ENCODE measurements at regions not wholly inside any gene's neighbourhood (a gene's known extent, or its start where the extent isn't known, plus 50 kb on each side); places are given as distances from the start of the nearest gene placed in this dataset.
A peak's percentile ranks its signal among the peaks of the same experiment; 100 is the strongest.

DNA sequence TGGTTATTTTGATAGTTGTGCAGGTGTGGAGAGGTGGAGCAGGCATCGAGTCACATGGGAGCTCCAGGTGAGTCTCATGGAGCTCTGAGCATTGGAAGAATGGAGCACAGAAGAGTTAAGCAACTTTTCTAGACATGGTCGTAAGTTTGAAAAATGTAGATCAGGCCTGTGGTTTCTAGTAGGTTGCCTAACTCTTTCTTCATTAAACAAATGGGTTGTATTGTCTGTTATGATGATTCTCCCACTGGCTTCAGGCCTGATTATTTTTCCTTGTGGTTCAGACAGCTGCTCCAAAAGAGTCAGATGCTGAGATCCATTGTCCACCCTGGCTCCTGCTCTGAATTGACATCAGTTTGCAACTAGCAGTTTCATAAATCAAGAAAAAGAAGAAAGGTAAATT is 80.3 kb upstream of the RPS23 start:
- DNase-seq (ENCODE audit: low read depth) = no peak

- DNase-seq (ENCODE audit: low read depth) = peak; percentile 61
Measured at GRCh38 chr5:82356808-82357671, 78.9 kb upstream of the RPS23 start.

GRCh38 chr5:82356021-82356420 is 77.9 kb upstream of the RPS23 start:
- DNase-seq (ENCODE audit: low read depth) = no peak

DNA sequence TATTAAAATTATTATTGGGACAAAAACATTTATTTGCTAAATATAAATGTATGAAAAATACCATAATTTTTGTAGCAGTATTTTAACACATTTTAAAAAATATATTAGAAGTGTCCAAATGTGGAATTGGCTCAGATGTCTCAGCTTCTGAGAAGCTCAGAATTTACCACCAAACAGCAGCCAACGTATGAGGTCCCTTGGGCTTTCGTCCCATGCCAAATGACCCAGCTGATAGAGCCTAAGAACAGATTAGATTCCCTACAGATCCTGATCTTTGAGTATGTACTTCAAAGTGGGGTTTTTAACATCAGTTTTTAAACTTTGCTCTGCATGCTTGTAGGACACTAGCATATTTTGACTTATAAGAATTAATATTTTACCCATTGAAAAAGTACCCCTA is 77.3 kb upstream of the RPS23 start:
- DNase-seq (ENCODE audit: low read depth) = no peak

DNA sequence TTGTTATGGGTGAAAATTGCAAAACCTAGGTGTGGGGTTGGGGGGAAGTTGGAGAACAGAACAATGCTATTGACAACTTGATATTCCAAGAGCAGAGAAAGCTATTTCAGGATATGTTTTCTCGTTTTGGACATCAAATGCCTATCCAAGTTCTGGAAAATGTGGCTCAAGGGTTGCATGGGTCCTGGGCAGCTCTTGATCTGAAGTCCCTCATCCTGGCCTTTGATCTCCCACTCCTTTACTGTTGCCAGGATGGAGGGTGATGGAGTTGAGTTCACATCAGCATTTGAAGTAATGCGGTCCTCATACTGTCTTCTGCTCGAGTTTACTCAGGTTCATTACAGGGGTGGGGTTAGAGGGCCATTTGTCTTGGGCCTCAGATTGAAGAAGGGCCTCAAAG is 76.9 kb upstream of the RPS23 start:
- no peak for DNase-seq (ENCODE audit: low read depth)

DNA sequence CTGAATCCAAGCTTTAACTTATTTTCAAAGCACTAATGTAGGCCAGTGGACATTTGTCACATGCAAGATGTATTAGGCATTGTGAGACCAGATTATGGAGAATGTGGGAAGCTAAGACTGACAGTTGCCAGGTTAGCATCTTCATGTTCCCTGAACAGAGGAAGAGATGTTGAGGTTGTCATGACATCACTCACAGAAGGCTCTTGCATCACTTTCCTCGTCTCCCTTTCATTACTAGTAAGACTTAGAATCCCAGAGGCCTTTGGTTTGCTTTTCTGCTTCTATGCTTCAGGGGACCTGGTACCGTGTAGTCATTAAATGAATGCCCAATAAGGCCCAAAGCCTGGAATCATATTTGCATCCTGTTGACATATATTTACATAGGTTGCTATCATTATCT is 76.4 kb upstream of the RPS23 start:
- DNase-seq (ENCODE audit: low read depth) = no peak

GRCh38 chr5:82353522-82353921 is 75.4 kb upstream of the RPS23 start:
- no peak for DNase-seq (ENCODE audit: low read depth)

DNA sequence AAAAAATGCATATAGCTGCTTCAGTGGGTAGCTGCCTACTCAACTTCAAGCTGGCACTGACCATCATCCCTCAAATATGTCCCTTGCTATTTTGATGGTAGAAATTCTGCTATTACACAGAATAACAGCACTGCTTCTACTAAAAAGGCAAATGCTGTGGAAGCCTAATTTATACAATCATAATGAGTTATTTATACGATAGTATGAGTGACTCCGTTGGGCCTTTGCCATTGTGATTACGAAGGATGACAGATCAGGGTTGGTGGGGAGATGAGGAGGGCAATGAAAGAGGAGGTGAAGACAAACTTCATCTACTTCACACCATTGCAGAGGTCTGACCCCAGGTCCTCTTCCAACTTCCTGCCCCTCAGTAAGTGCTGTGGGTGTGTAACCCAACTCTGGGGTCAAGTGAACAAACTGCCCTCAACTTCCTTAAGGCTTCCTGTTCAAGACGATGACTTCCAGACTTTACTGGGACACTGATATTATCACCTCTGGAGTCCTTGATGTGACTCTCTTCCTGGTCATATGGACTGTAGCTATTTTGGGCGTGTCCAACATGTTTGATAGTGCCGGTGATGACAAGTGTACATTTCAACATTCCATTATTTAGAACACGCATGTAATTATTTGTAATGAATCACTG is 74.1 kb upstream of the RPS23 start:
- no peak for DNase-seq (ENCODE audit: low read depth)

DNA sequence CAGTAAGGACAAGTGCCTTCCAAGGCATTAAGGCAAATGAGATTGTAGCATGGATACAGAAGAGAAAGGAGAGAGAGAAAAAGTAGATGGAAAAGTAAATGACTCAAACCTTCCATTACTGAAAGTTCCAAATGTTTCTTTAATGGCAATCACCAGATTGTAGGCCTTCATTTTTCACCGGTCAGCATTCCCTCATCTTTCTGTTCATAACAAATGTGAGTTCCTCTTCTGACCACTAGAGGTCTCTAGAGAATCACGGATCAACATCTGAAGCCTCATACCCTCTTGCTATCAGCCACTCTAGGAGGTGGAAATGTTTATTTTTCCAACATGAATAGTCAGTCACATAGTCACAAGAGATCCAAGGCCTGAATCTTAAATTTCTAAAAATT is 73.6 kb upstream of the RPS23 start:
- no peak for DNase-seq (ENCODE audit: low read depth)

- no peak for DNase-seq (ENCODE audit: low read depth)
Measured at GRCh38 chr5:82351297-82351696, 73.1 kb upstream of the RPS23 start.

- no peak for DNase-seq (ENCODE audit: low read depth)
Measured at GRCh38 chr5:82349652-82350051, 71.5 kb upstream of the RPS23 start.

DNA sequence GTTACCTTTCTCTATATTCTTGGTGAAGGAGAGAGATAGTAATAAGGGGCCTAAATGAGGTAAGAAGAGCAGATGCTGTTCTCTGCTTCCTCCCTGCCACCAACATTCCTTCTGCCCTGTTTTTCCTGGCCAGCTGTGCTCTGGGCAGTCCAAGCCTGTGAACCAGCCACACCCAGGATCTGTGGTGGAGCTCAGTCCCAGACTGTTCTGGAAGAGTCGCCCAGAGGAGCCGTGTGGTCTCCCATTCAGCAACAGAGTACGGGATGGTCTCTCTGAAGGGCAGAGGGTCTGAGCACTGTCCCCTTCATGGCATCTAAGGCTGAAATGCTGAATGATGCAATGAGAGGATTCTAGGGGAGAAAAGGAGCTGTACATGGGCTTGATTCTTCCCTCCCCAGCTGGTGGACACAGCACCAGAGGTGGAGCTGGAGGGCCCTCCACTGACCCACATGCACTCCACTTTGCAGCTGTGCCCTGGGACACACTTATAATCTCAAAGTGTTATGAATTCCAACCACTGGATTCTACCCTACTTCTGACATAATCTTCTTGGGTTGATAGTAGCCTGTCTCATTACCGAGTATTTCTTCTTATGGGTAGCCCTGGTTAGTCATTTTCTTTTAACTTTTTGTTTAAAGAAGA is 70.8 kb upstream of the RPS23 start:
- no peak for DNase-seq (ENCODE audit: low read depth)

DNA sequence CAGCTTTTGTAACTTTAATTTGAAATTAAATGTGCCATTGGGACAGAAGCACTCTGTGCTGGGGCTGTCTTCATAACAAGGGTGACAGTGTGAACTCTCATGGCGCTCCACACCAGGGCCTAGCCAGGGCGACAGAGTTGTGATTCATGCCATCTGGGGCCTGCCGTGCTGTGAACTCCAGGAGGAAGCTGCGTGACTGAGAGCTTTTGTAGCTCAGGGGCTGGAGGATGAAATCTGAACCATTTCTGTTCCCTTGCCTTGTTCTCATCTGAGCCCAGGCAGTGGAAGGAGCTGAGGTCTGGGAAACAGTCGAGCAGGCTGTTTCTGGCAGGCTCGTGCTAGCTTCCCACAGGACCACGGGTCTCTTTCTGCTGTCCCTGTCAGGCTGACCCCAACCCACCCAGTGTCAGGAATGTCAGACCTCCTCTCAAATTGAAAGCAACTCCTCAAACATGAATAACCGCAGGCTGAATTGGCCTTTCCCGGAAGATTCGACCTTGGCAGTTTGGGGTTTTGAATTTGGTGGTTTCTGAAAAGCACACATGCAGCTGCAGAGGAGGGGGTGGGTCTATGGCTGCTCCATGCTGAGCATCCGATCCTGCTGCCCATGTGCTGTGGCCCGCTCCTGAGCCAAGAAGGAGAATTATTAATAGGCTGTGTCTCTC is 69.2 kb upstream of the RPS23 start:
- no peak for DNase-seq (ENCODE audit: low read depth)

DNA sequence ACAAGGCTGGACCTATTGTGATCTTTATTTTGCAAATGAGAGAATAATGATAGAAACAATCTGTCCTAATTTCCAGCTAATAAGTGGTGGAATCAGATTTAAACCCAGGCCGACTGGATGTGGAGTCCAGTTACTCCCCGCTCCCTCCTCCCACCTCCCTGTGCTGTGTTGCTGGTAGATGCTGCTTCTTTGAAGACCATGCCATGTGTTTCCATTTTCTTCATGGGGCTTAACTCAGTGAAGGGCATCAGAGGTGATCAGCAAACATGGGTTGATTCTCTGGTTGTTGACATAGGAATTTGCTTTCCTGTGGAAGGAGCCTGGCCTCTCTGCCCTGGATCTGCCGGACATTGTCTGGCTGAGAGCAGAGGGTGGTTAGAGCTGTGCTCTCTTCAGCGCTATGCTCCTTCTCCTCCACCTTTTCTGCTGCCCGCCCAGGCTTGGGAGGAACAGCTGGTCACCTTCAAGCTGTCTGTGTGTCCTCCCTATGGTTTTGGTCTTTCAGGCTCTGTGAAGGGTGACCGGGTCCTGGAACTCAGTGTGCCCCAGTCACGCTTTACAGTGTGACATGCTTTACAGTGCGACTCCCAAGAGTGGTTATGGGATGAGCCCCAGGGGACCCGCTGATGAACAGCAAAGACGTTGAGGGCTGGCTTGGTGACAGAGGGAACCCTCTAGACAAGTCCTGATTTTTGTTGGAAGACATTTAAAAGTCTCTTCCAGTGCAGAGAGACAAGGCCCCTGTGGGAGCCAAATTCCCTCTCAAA is 68.4 kb upstream of the RPS23 start:
- DNase-seq (ENCODE audit: low read depth) = no peak

GRCh38 chr5:82345108-82345507 is 67.0 kb upstream of the RPS23 start:
- no peak for DNase-seq (ENCODE audit: low read depth)

DNA sequence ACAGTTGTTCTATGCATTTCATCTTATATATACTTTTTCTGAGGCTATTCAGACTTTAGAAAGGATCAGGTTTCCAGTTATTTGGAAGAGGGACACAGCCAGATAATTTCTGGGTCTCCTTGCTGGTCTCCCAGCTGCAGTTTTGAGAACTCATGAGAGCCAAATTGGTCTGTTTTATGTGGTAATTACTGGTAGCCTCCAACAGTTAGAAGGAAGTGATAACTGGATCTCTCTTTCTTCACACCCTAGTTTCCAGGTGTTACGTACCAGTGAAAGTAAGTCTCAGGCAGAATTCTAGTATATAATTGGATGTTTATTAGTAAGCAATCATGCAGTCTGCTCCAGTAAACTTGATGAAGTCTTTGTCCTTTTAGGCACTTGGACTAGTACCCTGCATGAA is 63.2 kb upstream of the RPS23 start:
- DNase-seq (ENCODE audit: low read depth) = no peak

DNA sequence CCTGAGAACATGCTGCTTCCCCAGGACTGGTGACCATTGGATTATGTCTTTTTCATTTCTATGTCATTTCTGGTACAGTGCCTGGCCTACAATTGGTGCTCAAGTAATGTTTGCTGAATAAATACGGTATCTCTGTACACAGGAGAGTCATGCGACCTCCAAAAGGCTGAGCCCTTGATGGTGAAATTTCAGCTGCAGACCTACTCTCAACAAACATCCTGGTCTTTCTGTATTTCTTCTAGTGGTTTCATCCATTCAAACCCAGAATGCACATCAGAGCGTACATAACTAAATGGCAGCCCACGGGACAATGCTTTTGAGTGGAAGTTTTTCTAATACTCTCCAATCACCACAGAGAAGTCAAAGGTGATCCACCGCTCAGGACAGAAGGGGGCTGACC is 62.6 kb upstream of the RPS23 start:
- DNase-seq (ENCODE audit: low read depth) = no peak

- no peak for DNase-seq (ENCODE audit: low read depth)
Measured at GRCh38 chr5:82339792-82340191, 61.6 kb upstream of the RPS23 start.

DNA sequence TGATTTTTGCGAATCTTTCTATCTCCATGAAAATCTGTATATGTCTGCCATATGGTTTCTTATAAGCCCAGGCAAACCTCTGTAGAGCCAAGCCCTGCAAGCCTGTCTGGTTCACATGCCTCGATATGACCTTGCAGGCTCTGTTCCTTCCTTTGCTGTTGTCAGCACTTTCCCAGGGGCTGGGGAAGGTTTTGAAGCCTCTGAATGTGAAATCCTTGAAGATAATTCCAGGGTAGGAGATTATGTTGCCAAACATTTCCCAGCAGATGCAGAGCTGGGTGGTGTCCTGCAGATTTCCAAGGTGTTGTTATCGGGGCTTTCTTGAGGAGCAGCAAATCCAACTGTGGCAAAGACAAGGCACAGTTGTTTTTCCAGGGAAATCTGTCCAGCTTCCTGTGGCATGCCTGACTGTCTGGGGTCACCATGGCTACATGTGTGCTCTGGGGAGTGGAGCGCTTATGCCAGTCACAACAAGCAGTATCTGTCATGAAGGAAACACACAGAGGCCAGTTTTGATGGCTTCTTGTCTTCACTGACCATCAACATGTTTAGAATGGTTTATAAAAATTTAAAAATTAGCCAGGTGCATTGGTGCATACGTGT is 60.7 kb upstream of the RPS23 start:
- DNase-seq (ENCODE audit: low read depth) = no peak

DNA sequence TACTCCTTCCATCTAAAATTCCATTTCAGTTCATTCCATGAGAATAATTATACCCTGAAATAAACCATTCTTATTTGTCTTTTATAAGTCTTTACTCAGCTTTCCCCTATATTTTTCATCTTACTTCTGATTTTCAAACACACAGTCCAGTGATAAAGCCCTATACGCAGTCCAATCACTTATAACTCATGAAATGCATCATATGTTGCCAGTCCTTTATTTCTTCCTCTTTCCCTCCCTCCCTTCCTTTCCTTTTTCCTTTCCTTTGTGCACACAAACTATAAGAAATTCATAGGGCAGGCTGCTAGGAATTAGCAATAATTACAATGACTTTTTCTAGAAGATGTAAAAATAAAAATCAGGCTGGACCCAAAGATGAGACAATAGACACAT is 58.8 kb upstream of the RPS23 start:
- no peak for DNase-seq (ENCODE audit: low read depth)

DNA sequence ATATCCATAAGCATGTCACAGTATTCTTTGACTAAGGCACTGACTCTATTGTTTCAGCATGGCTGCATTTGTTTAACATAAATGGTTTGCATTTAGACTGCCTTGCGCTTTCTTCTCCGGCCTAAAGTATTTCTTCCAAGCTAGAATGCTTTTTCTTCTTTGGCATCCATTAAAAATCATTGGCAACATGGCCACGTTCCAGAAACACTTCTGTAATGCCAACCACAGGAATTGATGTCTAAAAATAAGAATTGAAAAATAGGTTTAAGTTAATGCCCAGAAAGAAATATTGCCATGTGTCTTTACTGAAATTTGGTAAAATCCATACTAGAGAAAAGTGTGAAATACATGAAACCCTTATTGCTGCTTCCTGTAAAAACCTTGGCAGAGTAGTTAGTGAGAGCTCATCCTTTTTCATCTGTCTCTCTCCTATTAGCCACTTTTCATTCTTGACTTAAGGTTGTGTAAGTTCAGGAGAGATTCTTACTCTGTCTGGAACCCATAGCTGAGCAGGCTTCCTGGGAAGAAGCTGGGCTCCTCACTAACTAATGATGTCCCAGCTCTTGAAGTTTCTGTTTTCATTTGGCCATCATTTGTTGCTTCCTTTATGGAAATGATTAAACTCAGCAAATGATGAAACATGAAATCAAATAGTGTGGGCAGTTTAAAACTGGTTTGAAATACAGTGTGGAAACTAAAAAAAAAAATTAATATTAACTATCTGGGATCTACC is 58.2 kb upstream of the RPS23 start:
- DNase-seq (ENCODE audit: low read depth) = no peak
